Renal cortex interstitium (tissue), 11 donors: ENCODE measurements at regions not wholly inside any gene's neighbourhood (a gene's known extent, or its start where the extent isn't known, plus 50 kb on each side); places are given as distances from the start of the nearest gene placed in this dataset.

Source experiments
- DNase-seq, 11 donors: peaks; one replicate each; pipeline ENCODE4 v3.0.0-alpha.2; 2013; ENCODE audit warnings: low read depth in 9 of 11, low spot score in 4 of 11; ENCODE audit errors: extremely low read depth in 1 of 11

- no peak for DNase-seq
Measured at GRCh38 chr20:22807646-22808244, 223.4 kb upstream of the FOXA2 start.

- no peak for DNase-seq
Measured at GRCh38 chr20:22808628-22809027, 224.3 kb upstream of the FOXA2 start.

- no peak for DNase-seq
Measured at GRCh38 chr20:22810030-22810429, 225.1 kb upstream of the SSTR4 start.

- DNase-seq = no peak
Measured at GRCh38 chr20:22810626-22811569, 224.2 kb upstream of the SSTR4 start.

- DNase-seq = no peak
Measured at GRCh38 chr20:22814471-22815205, 220.5 kb upstream of the SSTR4 start.

GRCh38 chr20:22815206-22815551 lies 219.9 kb upstream of the SSTR4 start:
- no peak for DNase-seq

GRCh38 chr20:22815603-22816315 lies 219.4 kb upstream of the SSTR4 start:
- no peak for DNase-seq

- no peak for DNase-seq
Measured at GRCh38 chr20:22818636-22819035, 216.5 kb upstream of the SSTR4 start.

- no peak for DNase-seq
Measured at GRCh38 chr20:22819112-22819511, 216.0 kb upstream of the SSTR4 start.

GRCh38 chr20:22819784-22820183 lies 215.3 kb upstream of the SSTR4 start:
- no peak for DNase-seq

GRCh38 chr20:22821081-22821727 lies 213.9 kb upstream of the SSTR4 start:
- no peak for DNase-seq

GRCh38 chr20:22821796-22822195 lies 213.3 kb upstream of the SSTR4 start:
- no peak for DNase-seq

- no peak for DNase-seq
Measured at GRCh38 chr20:22823119-22823518, 212.0 kb upstream of the SSTR4 start.

GRCh38 chr20:22824077-22824476 lies 211.0 kb upstream of the SSTR4 start:
- DNase-seq = no peak

GRCh38 chr20:22825076-22825475 lies 210.0 kb upstream of the SSTR4 start:
- DNase-seq = no peak

- no peak for DNase-seq
Measured at GRCh38 chr20:22825546-22825945, 209.6 kb upstream of the SSTR4 start.

- no peak for DNase-seq
Measured at GRCh38 chr20:22826306-22827230, 208.5 kb upstream of the SSTR4 start.

GRCh38 chr20:22827916-22828315 lies 207.2 kb upstream of the SSTR4 start:
- no peak for DNase-seq
